ENCODE measurements at regions not wholly inside any gene's neighbourhood (a gene's known extent, or its start where the extent isn't known, plus 50 kb on each side); places are given as distances from the start of the nearest gene placed in this dataset.

GRCh38 chr12:11592484-11592883 is 57.0 kb upstream of the ETV6 start:
- DNase-seq = no peak
- H3K36me3 ChIP-seq = no peaks in the 10 kb centered on the region
- TF ChIP-seq, protein P1, sequence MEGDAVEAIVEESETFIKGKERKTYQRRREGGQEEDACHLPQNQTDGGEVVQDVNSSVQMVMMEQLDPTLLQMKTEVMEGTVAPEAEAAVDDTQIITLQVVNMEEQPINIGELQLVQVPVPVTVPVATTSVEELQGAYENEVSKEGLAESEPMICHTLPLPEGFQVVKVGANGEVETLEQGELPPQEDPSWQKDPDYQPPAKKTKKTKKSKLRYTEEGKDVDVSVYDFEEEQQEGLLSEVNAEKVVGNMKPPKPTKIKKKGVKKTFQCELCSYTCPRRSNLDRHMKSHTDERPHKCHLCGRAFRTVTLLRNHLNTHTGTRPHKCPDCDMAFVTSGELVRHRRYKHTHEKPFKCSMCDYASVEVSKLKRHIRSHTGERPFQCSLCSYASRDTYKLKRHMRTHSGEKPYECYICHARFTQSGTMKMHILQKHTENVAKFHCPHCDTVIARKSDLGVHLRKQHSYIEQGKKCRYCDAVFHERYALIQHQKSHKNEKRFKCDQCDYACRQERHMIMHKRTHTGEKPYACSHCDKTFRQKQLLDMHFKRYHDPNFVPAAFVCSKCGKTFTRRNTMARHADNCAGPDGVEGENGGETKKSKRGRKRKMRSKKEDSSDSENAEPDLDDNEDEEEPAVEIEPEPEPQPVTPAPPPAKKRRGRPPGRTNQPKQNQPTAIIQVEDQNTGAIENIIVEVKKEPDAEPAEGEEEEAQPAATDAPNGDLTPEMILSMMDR (IDR thresholded peaks at IDR 0.05) = no peak
- no peaks in the 10 kb centered on the region for H3K9me3 ChIP-seq
- no peaks in the 10 kb centered on the region for H3K4me1 ChIP-seq
- intact Hi-C loops (cut with DNase I; ENCODE audit: low total_unique reads) = loop anchor here (5.0 kb wide), 1 partner anchor 425 kb away; no protein-coding TSS in a partner anchor
- no peak overlapping the region for H3K4me3 ChIP-seq
- H3K27me3 ChIP-seq = no peaks in the 10 kb centered on the region
- H3K27ac ChIP-seq = no peak overlapping the region

DNA sequence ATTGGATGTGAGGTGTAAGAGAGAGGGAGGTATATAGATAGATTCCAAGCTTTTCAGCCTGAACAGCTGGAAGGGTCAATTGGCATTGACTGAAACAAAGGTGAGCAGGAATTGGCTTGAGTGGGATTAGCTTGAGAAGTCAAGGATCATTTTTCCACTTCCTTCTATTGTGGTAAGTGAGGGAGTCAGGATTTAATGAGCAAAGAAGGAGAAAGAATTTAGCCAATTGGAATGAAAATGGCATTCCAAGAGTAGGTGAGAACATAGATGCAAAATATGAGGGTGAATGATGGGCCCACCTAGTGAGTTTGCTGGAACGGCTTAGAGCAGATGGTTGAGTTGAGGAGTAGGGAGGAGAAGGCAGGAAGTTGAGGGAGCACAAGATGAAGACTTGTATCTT is 56.5 kb upstream of the ETV6 start:
- H3K9me3 ChIP-seq = no peaks in the 10 kb centered on the region
- intact Hi-C loops (cut with DNase I; ENCODE audit: low total_unique reads) = loop anchor here (5.0 kb wide), 1 partner anchor 424 kb away; no protein-coding TSS in a partner anchor
- H3K27ac ChIP-seq = no peak overlapping the region
- no peaks in the 10 kb centered on the region for H3K27me3 ChIP-seq
- no peak overlapping the region for H3K4me3 ChIP-seq
- no peaks in the 10 kb centered on the region for H3K36me3 ChIP-seq
- TF ChIP-seq, protein P1 (IDR thresholded peaks at IDR 0.05) = no peak
- DNase-seq = no peak
- H3K4me1 ChIP-seq = no peaks in the 10 kb centered on the region

GRCh38 chr12:11595080-11595479 is 54.4 kb upstream of the ETV6 start:
- Histone ChIP-seq H3K27ac (no peak overlapping the region), H3K36me3 (no peaks in the 10 kb centered on the region), H3K27me3 (no peaks in the 10 kb centered on the region), H3K4me1 (no peaks in the 10 kb centered on the region), H3K4me3 (no peak overlapping the region), H3K9me3 (no peaks in the 10 kb centered on the region)
- intact Hi-C loops (cut with DNase I; ENCODE audit: low total_unique reads) = no loop called here
- no peak for DNase-seq
- TF ChIP-seq, protein P1 (IDR thresholded peaks at IDR 0.05) = no peak

- H3K36me3 ChIP-seq = no peaks in the 10 kb centered on the region
- TF ChIP-seq, protein P1 (IDR thresholded peaks at IDR 0.05) = no peak
- no peaks in the 10 kb centered on the region for H3K9me3 ChIP-seq
- no peaks in the 10 kb centered on the region for H3K27me3 ChIP-seq
- H3K4me1 ChIP-seq = peaks cover 0 to 8% (median under 1%) of the 10 kb centered on the region in 4 donors
- DNase-seq = no peak
- no peak overlapping the region for H3K4me3 ChIP-seq
- no peak overlapping the region for H3K27ac ChIP-seq
- intact Hi-C loops (cut with DNase I; ENCODE audit: low total_unique reads) = no loop called here
Measured at GRCh38 chr12:11596141-11596540, 53.3 kb upstream of the ETV6 start.

GRCh38 chr12:11598900-11599299 is 50.6 kb upstream of the ETV6 start:
- intact Hi-C loops (cut with DNase I; ENCODE audit: low total_unique reads) = no loop called here
- no peaks in the 10 kb centered on the region for H3K27me3 ChIP-seq
- no peak for DNase-seq
- no peak overlapping the region for H3K27ac ChIP-seq
- TF ChIP-seq, protein P1 (IDR thresholded peaks at IDR 0.05) = no peak
- H3K4me1 ChIP-seq = peaks cover 0 to 16% (median 3%) of the 10 kb centered on the region in 4 donors
- H3K9me3 ChIP-seq = no peaks in the 10 kb centered on the region
- no peaks in the 10 kb centered on the region for H3K36me3 ChIP-seq
- no peak overlapping the region for H3K4me3 ChIP-seq

All from tibial artery (tissue), 4 donors.